Muscle of leg (tissue), 3 donors: ENCODE measurements at regions not wholly inside any gene's neighbourhood (a gene's known extent, or its start where the extent isn't known, plus 50 kb on each side); places are given as distances from the start of the nearest gene placed in this dataset.
"Not testable (repeated sequence)": the region's sequence is repeated elsewhere in the genome, so short reads cannot be mapped to it uniquely, and the experiment has no call there.

ENCODE experiments used
- DNase-seq: peaks from one replicate; pipeline ENCODE4 v3.0.0; 2013
- H3K27ac ChIP-seq: one replicate; pipeline ENCODE4 v1.5.1; 2013; ENCODE audit warnings: mild to moderate bottlenecking, low read length, control low read depth
- H3K27me3 ChIP-seq: one replicate; pipeline ENCODE4 v1.6.1; 2013; ENCODE audit warnings: low read length; ENCODE audit not compliant: control insufficient read depth, insufficient read depth
- H3K36me3 ChIP-seq: one replicate; pipeline ENCODE4 v1.6.1; 2013; ENCODE audit warnings: low read length; ENCODE audit not compliant: control insufficient read depth, insufficient read depth
- H3K4me1 ChIP-seq: one replicate; pipeline ENCODE4 v1.6.1; 2013; ENCODE audit warnings: low read length; ENCODE audit not compliant: control insufficient read depth, insufficient read depth
- H3K4me3 ChIP-seq: one replicate; pipeline ENCODE4 v1.5.1; 2013; ENCODE audit warnings: low read length, control low read depth
- H3K9me3 ChIP-seq: replicated peaks from 2 replicates; pipeline ENCODE4 v1.6.1; 2013; ENCODE audit warnings: low read depth, low read length; ENCODE audit not compliant: control insufficient read depth
- WGBS: methylation state at CpG from one replicate; pipeline ENCODE4 v1.1.5; 2013; ENCODE audit warnings: missing lambda C conversion rate; ENCODE audit not compliant: insufficient coverage; 5-methylcytosine and 5-hydroxymethylcytosine counted together

DNA sequence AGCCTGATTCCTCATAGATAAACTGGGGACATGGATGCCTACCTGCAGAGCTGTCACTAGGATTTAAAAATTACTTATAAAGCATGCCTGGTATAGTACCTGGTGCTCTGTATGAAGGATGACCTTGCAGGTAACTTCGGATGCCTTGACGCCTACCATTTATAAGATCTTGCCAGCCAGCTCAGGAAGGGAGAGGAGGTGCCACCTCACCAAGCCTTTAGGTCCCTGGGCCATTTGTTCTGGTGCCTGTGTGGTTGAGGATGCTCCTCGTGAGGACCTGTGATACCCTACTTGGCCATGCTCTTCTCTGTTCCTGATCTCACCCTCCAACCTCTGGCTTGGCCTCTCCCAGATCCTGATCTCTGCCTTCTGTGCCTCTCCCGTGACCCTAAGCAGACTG, 85.2 kb downstream of the FDX1 start:
- Histone ChIP-seq H3K36me3 (no peaks in the 10 kb centered on the region), H3K27me3 (no peaks in the 10 kb centered on the region), H3K4me3 (no peak overlapping the region), H3K27ac (no peak overlapping the region), H3K4me1 (peaks cover 32% of the 10 kb centered on the region), H3K9me3 (no peaks in the 10 kb centered on the region)
- 86% methylated on average over 4 of the region's 4 CpGs for WGBS
- DNase-seq: no peak

GRCh38 chr11:110517381-110517780, 87.6 kb downstream of the FDX1 start:
- H3K9me3 ChIP-seq, H3K27me3 ChIP-seq, H3K27ac ChIP-seq, DNase-seq, H3K4me3 ChIP-seq, H3K36me3 ChIP-seq: not testable (repeated sequence)
- peaks cover 32% of the 10 kb centered on the region for H3K4me1 ChIP-seq
- no CpG with 5 or more reads among the region's 5 CpGs for WGBS

DNA sequence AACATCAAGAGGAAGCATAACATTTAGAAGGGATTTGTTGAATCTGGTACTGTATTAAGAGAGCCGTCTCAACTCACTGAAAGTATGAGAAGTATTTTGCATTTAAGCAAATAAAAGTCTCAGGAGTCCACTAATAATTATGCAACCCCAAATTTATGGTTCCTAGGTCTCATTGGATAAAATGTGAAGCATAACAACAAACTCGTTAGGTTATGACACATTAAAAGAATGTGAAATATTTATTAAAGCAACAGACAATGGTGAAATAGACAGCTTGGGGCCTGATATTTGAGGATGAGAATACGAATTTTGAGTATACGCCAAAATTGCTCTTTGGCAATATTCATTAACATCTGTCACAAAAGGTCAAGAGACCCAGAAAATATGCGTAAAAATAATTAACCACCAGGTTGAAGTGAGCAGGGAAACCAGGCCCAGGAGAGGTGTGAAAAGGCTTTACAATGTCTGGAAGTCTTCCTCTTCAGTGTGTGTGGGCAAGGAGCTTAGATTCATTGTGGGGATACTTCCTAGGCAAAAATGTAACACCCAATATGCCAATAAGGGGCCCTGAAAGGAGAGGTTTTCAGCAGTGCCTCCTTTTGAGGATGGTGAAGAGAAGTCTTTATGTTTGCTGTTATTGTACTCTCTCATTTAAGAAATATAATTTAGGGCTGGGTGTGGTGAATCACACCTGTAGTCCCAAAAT, 89.2 kb downstream of the FDX1 start:
- Histone ChIP-seq H3K36me3 (no peaks in the 10 kb centered on the region), H3K27ac (peak overlapping the region; percentile 9), H3K9me3 (peaks cover 4% of the 10 kb centered on the region), H3K27me3 (no peaks in the 10 kb centered on the region), H3K4me3 (no peak overlapping the region), H3K4me1 (peaks cover 16% of the 10 kb centered on the region)
- no CpG with 5 or more reads among the region's 5 CpGs for WGBS
- DNase-seq: peak; percentile 71

DNA sequence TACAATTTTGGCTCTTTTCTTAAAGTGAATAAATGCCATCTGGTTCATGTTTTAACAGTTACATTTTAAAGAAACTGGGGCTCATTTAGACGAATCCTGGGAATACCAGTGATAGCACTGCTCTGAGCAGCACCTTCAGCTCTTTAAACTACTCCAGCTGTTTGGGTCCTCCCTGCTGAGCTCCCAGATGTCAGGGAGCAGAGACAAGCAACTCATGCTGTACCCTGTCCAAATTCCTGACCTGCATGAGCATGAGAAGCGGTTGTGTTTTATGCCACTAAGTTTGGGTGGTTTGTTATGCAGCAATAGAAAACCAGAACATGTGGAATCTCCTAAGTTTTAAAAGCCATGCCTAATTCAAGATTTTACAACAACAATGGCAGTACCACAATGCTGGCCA, 90.0 kb downstream of the FDX1 start:
- no peak overlapping the region for H3K4me3 ChIP-seq
- WGBS: 36% methylated on average over 1 of the region's 2 CpGs
- H3K36me3 ChIP-seq: no peaks in the 10 kb centered on the region
- peaks cover 11% of the 10 kb centered on the region for H3K4me1 ChIP-seq
- H3K27ac ChIP-seq: no peak overlapping the region
- DNase-seq: no peak
- peaks cover 4% of the 10 kb centered on the region for H3K9me3 ChIP-seq
- no peaks in the 10 kb centered on the region for H3K27me3 ChIP-seq

DNA sequence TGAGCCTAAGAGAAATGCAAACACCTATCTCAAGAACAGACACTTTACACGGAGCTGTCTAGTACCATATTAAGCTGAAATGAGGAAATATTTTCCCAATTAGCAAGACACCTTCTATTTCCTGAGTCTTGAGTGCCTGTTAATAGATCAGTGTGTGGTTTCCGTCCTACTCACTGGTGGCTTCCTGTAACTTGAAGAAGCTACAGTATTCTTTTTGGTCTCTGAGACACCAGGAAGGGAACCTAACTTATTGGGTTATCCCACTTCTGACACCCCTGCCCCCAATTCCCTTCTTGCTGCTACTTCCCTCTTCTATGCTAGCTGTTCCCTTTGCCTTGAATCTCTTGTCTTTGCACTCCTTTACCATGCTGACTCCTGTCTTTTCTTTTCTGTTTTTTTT, 92.7 kb downstream of the FDX1 start:
- Histone ChIP-seq H3K4me1 (peaks cover 11% of the 10 kb centered on the region), H3K27ac (no peak overlapping the region), H3K27me3 (no peaks in the 10 kb centered on the region), H3K9me3 (peaks cover 4% of the 10 kb centered on the region), H3K4me3 (no peak overlapping the region), H3K36me3 (no peaks in the 10 kb centered on the region)
- WGBS: 80% methylated on average over 1 of the region's 2 CpGs
- DNase-seq: no peak

DNA sequence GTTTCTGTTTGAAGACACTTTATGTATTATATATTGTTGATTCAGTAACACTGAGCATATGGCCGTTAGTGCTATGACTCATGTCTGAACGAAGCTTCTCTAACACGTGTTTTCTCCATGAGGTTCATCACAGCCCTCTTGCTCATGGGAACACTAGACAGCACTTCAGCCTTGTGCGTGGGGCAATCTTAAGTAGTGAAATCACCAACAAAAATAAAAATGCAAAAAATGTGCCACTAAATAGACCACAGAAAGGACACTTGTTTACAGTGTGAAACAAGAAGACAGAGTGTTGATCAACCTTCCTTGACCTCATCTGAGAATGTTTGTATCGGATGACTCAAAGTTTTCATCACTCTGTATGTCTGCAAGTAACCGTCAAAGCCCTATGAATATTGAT, 94.5 kb downstream of the FDX1 start:
- no peaks in the 10 kb centered on the region for H3K36me3 ChIP-seq
- H3K27me3 ChIP-seq: no peaks in the 10 kb centered on the region
- peaks cover 12% of the 10 kb centered on the region for H3K9me3 ChIP-seq
- no peak overlapping the region for H3K4me3 ChIP-seq
- WGBS: 31% methylated on average over 3 of the region's 6 CpGs
- H3K27ac ChIP-seq: no peak overlapping the region
- peaks cover 8% of the 10 kb centered on the region for H3K4me1 ChIP-seq
- no peak for DNase-seq

DNA sequence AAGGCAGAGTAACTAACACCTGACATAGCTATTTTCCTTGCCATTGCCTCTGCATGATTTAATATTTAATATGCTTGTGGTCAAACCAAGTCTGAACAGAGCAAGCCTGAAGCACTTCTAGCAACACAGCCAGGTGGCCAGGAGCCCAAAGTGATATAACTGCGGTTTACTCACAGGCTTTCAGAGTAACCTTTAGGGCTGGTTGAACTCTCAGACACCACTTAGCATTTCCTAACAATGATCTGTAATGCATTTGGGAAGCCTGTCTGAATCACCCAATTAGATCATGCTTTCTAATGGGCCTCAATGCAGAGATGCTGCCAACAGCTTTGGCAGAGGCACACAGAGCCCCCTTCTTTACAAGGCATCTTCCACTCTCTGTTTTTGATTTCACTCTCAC, 96.1 kb downstream of the FDX1 start:
- H3K36me3 ChIP-seq: no peaks in the 10 kb centered on the region
- no peaks in the 10 kb centered on the region for H3K27me3 ChIP-seq
- no peak overlapping the region for H3K4me3 ChIP-seq
- WGBS: 0% methylated on average over 1 of the region's 1 CpG
- H3K27ac ChIP-seq: peak overlapping the region; percentile 59
- no peaks in the 10 kb centered on the region for H3K4me1 ChIP-seq
- peaks cover 12% of the 10 kb centered on the region for H3K9me3 ChIP-seq
- peak; percentile 59 for DNase-seq

- Histone ChIP-seq H3K4me1 (peaks cover 2% of the 10 kb centered on the region), H3K9me3 (peaks cover 12% of the 10 kb centered on the region), H3K27ac (no peak overlapping the region), H3K4me3 (no peak overlapping the region), H3K36me3 (no peaks in the 10 kb centered on the region), H3K27me3 (no peaks in the 10 kb centered on the region)
- 20% methylated on average over 1 of the region's 2 CpGs for WGBS
- DNase-seq: no peak
These were observed 96.6 kb downstream of the FDX1 start for GRCh38 chr11:110526323-110526722.
